Lung microvascular endothelial cell (primary cell): ENCODE measurements at regions not wholly inside any gene's neighbourhood (a gene's known extent, or its start where the extent isn't known, plus 50 kb on each side); places are given as distances from the start of the nearest gene placed in this dataset.
"Not testable (repeated sequence)": the region's sequence is repeated elsewhere in the genome, so short reads cannot be mapped to it uniquely, and the experiment has no call there.

Experiments
- DNase-seq, 2 donors: peaks; one replicate each; pipeline versions ENCODE4 v3.0.0 to v3.0.0-alpha.2; 2010; ENCODE audit warnings: low read depth in 2 of 2

- DNase-seq, result not testable (repeated sequence)
These were observed 51.9 kb upstream of the MFGE8 start for GRCh38 chr15:88965097-88965496.

GRCh38 chr15:88970232-88970631, 57.1 kb upstream of the MFGE8 start:
- no peak for DNase-seq

- DNase-seq, result no peak
These were observed 61.2 kb upstream of the MFGE8 start for GRCh38 chr15:88974392-88974791.

GRCh38 chr15:88975891-88976290, 62.7 kb upstream of the MFGE8 start:
- no peak for DNase-seq

- DNase-seq, result no peak
These were observed 63.5 kb upstream of the MFGE8 start for GRCh38 chr15:88976656-88977055.

GRCh38 chr15:88979674-88980073, 66.5 kb upstream of the MFGE8 start:
- DNase-seq, result no peak

- no peak for DNase-seq
These were observed 67.3 kb upstream of the MFGE8 start for GRCh38 chr15:88980498-88980897.

GRCh38 chr15:88981244-88982215, 68.4 kb upstream of the MFGE8 start:
- no peak for DNase-seq

- peak in 1 of 2 donors; percentile 42 for DNase-seq
These were observed 69.2 kb upstream of the MFGE8 start for GRCh38 chr15:88982304-88982945.

- no peak for DNase-seq
These were observed 69.8 kb upstream of the MFGE8 start for GRCh38 chr15:88982946-88983342.

GRCh38 chr15:88983861-88984429, 70.8 kb upstream of the MFGE8 start:
- DNase-seq, result no peak

GRCh38 chr15:88985547-88986393, 72.6 kb upstream of the MFGE8 start:
- no peak for DNase-seq

GRCh38 chr15:88986949-88987590, 73.9 kb upstream of the MFGE8 start:
- DNase-seq, result no peak

- no peak for DNase-seq
These were observed 74.4 kb upstream of the MFGE8 start for GRCh38 chr15:88987591-88987933.

- no peak for DNase-seq
These were observed 74.9 kb upstream of the MFGE8 start for GRCh38 chr15:88987934-88988671.

GRCh38 chr15:88989578-88989977, 76.4 kb upstream of the MFGE8 start:
- DNase-seq, result no peak

GRCh38 chr15:88990185-88990679, 77.1 kb upstream of the MFGE8 start:
- DNase-seq, result no peak

- no peak for DNase-seq
These were observed 79.0 kb upstream of the MFGE8 start for GRCh38 chr15:88992216-88992615.

- DNase-seq, result no peak
These were observed 79.8 kb upstream of the MFGE8 start for GRCh38 chr15:88992912-88993376.

- DNase-seq, result no peak
These were observed 80.5 kb upstream of the MFGE8 start for GRCh38 chr15:88993662-88994061.
